ENCODE measurements at regions not wholly inside any gene's neighbourhood (a gene's known extent, or its start where the extent isn't known, plus 50 kb on each side); places are given as distances from the start of the nearest gene placed in this dataset.

GRCh38 chr11:92409355-92409754 is 184.7 kb downstream of the FAT3 start:
- Histone ChIP-seq H2BK15ac (ENCODE audit: low read length) (no peak overlapping the region), H3K23ac (ENCODE audit: insufficient read length) (no peak overlapping the region), H4K91ac (replicated peaks; ENCODE audit: insufficient read length, low read length) (no peak overlapping the region), H3K4ac (replicated peaks; ENCODE audit: insufficient read length, low read depth, low read length) (no peak overlapping the region), H3K4me2 (ENCODE audit: insufficient read depth in 1 of 2, low read depth in 2 of 2, low read length in 2 of 2) (no peak overlapping the region), H3K23me2 (ENCODE audit: low read depth, low read length) (no peaks in the 10 kb centered on the region; the same call in 1 of the 2 replicates), H3K9me3 (ENCODE audit: insufficient read depth in 2 of 2, low read depth in 1 of 2, low read length in 1 of 2) (no peaks in the 10 kb centered on the region), H3K9ac (replicated peaks in 1 of 4; ENCODE audit: extremely low read depth in 1 of 4, low read depth in 3 of 4, low read length in 3 of 4) (no peak overlapping the region), H3K18ac (ENCODE audit: extremely low read depth, low read length) (no peak overlapping the region), H2AFZ (ENCODE audit: low read length) (no peak overlapping the region), H4K20me1 (replicated peaks in 1 of 2; ENCODE audit: control insufficient read depth in 1 of 2, insufficient read depth in 2 of 2, low read length in 2 of 2) (no peaks in the 10 kb centered on the region), H3K36me3 (ENCODE audit: control insufficient read depth in 2 of 4, insufficient read depth in 4 of 4, low read length in 3 of 4) (peaks cover 0 to 6% (median 0%) of the 10 kb centered on the region in 4 experiments; a peak in 1 of 8 replicates), H2AK5ac (ENCODE audit: low read depth, low read length) (no peak overlapping the region), H2BK12ac (ENCODE audit: low read depth, low read length) (no peak overlapping the region), H3K14ac (ENCODE audit: insufficient read length) (no peak overlapping the region), H2BK20ac (ENCODE audit: low read length) (no peak overlapping the region), H3K79me1 (ENCODE audit: low read depth, low read length) (no peaks in the 10 kb centered on the region; the same call in 1 of the 2 replicates), H2BK120ac (replicated peaks; ENCODE audit: low read depth, low read length) (no peak overlapping the region), H2BK5ac (ENCODE audit: low read depth, low read length) (no peak overlapping the region), H4K5ac (ENCODE audit: insufficient read length, low read depth, low read length) (no peak overlapping the region), H3K4me3 (ENCODE audit: extremely low read depth in 1 of 4, insufficient read depth in 2 of 4, low read depth in 3 of 4, low read length in 4 of 4) (no peak overlapping the region), H3K4me1 (replicated peaks in 1 of 4; ENCODE audit: control insufficient read depth in 3 of 4, insufficient read depth in 4 of 4, low read length in 3 of 4) (peaks cover 0 to 20% (median 14%) of the 10 kb centered on the region in 4 experiments; a peak in 5 of 7 replicates), H3K79me2 (ENCODE audit: control insufficient read depth in 1 of 2, insufficient read depth in 2 of 2, low read length in 2 of 2) (peaks cover 0 to 16% of the 10 kb centered on the region in 2 experiments; a peak in 2 of 4 replicates), H3K27ac (ENCODE audit: low read depth, low read length) (no peak overlapping the region), H3K27me3 (replicated peaks in 1 of 4; ENCODE audit: control insufficient read depth in 3 of 4, extremely low read depth in 1 of 4, insufficient read depth in 3 of 4, low read length in 3 of 4) (no peaks in the 10 kb centered on the region), H4K8ac (ENCODE audit: extremely low read depth, insufficient read depth, low read length) (no peak overlapping the region), H3K56ac (replicated peaks; ENCODE audit: insufficient read length, low read depth, low read length) (no peak overlapping the region)
- ChIA-PET CTCF (ENCODE audit: partially characterized antibody) (interaction anchor here (1.3 kb wide), 1 partner anchor 9 kb away, joined by 5 read pairs; no protein-coding TSS in a partner anchor), POLR2A (ENCODE audit: partially characterized antibody) (interaction anchor here (0.7 kb wide), 1 partner anchor 11 kb away, joined by 3 read pairs; no protein-coding TSS in a partner anchor)
- 65% methylated on average over 3 of the region's 3 CpGs; no CpG with 5 or more reads in 1 of the 2 experiments for WGBS, 2 experiments (ENCODE audit: extremely low coverage in 1 of 2, insufficient coverage in 1 of 2, insufficient read length in 1 of 2, insufficient replicate concordance in 2 of 2, low coverage in 1 of 2, low lambda C conversion rate in 2 of 2, missing lambda C conversion rate in 1 of 2)
- DNase-seq (ENCODE audit: low read depth in 1 of 2, low spot score in 2 of 2) (no peak), FAIRE-seq (no peak)
- TF ChIP-seq ATF2 (IDR thresholded peaks at IDR 0.05; ENCODE audit: low read length) (no peak), JUN (IDR thresholded peaks at IDR 0.05; ENCODE audit: low read depth, low read length) (no peak), YY1 (IDR thresholded peaks at IDR 0.05; ENCODE audit: low read depth, low read length) (no peak), RNF2 (IDR thresholded peaks at IDR 0.05; ENCODE audit: borderline replicate concordance, low read depth, low read length, missing control alignments, poor library complexity, severe bottlenecking) (no peak), CEBPB (IDR thresholded peaks at IDR 0.05; ENCODE audit: low read depth, low read length) (no peak), RFX5 (IDR thresholded peaks at IDR 0.05; ENCODE audit: borderline replicate concordance, low read depth, low read length) (no peak), SIN3A (conservative IDR thresholded peaks at IDR 0.05 in 1 of 2, IDR thresholded peaks at IDR 0.05 in 1 of 2; ENCODE audit: low read depth in 1 of 2, low read length in 2 of 2) (no peak), SP1 (IDR thresholded peaks at IDR 0.05; ENCODE audit: low read depth, low read length) (no peak)
